Panc1 (cell line): ENCODE measurements at regions not wholly inside any gene's neighbourhood (a gene's known extent, or its start where the extent isn't known, plus 50 kb on each side); places are given as distances from the start of the nearest gene placed in this dataset.

Source experiments
- POLR2AphosphoS5 ChIP-seq: IDR thresholded peaks from 2 replicates; pipeline ENCODE4 v1.6.1; 2012; ENCODE audit warnings: mild to moderate bottlenecking, low read depth, low read length, moderate library complexity
- SIN3A ChIP-seq: IDR thresholded peaks from 2 replicates; pipeline ENCODE4 v1.6.1; 2012; ENCODE audit warnings: low read depth, mild to moderate bottlenecking, low read length, moderate library complexity, borderline replicate concordance; ENCODE audit not compliant: insufficient read depth
- TF ChIP-seq, protein P1 (sequence below): fragments of 450-650 bp; IDR thresholded peaks from 2 replicates; pipeline ENCODE4 v1.5.1; 2017; ENCODE audit warnings: mild to moderate bottlenecking

- TF ChIP-seq, protein P1, sequence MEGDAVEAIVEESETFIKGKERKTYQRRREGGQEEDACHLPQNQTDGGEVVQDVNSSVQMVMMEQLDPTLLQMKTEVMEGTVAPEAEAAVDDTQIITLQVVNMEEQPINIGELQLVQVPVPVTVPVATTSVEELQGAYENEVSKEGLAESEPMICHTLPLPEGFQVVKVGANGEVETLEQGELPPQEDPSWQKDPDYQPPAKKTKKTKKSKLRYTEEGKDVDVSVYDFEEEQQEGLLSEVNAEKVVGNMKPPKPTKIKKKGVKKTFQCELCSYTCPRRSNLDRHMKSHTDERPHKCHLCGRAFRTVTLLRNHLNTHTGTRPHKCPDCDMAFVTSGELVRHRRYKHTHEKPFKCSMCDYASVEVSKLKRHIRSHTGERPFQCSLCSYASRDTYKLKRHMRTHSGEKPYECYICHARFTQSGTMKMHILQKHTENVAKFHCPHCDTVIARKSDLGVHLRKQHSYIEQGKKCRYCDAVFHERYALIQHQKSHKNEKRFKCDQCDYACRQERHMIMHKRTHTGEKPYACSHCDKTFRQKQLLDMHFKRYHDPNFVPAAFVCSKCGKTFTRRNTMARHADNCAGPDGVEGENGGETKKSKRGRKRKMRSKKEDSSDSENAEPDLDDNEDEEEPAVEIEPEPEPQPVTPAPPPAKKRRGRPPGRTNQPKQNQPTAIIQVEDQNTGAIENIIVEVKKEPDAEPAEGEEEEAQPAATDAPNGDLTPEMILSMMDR = no peak
- no peak for TF ChIP-seq SIN3A
- TF ChIP-seq POLR2AphosphoS5 = no peak
Observed at GRCh38 chr20:48212806-48213509, 427.7 kb upstream of the SULF2 start.
